HepG2 (cell line): ENCODE measurements at regions not wholly inside any gene's neighbourhood (a gene's known extent, or its start where the extent isn't known, plus 50 kb on each side); places are given as distances from the start of the nearest gene placed in this dataset.

Experiments
- ATAC-seq: fragments of 200-7000 bp; cut with Tn5 transposase; 3 replicates; pipeline ENCODE4 v1.9.1; 2020; ENCODE audit warnings: mild to moderate bottlenecking, moderate library complexity
- BruUV-seq: library from RNA; stranded (reverse); fragments of 400-500 nt; replicated peaks from 2 replicates; lab custom pipeline; 2021; lab: Mats Ljungman, UMichigan
- CTCF ChIA-PET: fragments of 300-600 bp; formaldehyde crosslinking; extraction: SDS; loops from one replicate; lab custom pipeline; 2021; ENCODE audit warnings: low total read pairs, inconsistent platforms, low intra/inter-chr PET ratio; lab: Yijun Ruan, JAX
- POLR2A ChIA-PET: fragments of 350-600 bp; sonication (Branson Sonifier 250); formaldehyde crosslinking; loops from one replicate; lab custom pipeline; 2020; ENCODE audit warnings: antibody characterized with exemption, inconsistent platforms; lab: Yijun Ruan, JAX
- DNase-seq: peaks from one replicate; pipeline ENCODE4 v3.0.0-alpha.2; 2015; ENCODE audit warnings: low spot score
- FAIRE-seq: peaks from 3 replicates; lab custom pipeline; 2011; peaks lifted over from hg19 to GRCh38; lab: Jason Lieb, UNC
- H2AFZ ChIP-seq: one replicate; pipeline ENCODE4 v1.6.1; 2011; ENCODE audit warnings: low read length, inconsistent platforms
- H3K27ac ChIP-seq: fragments of 300-600 bp; 3 replicates; pipeline ENCODE4 v1.8.0; 2011; ENCODE audit warnings: mixed run types, mild to moderate bottlenecking, mixed read lengths, low read length, inconsistent platforms; ENCODE audit not compliant: insufficient read depth; ENCODE audit errors: extremely low read length
- H3K27me3 ChIP-seq, 2 experiments: fragments of 200-600 bp in 1 of 2; 2 replicates in 1 of 2; 3 replicates in 1 of 2; pipeline versions ENCODE4 v1.6.0 to v1.8.0; 2011; ENCODE audit warnings: low read length in 2 of 2, mild to moderate bottlenecking in 2 of 2, moderate library complexity in 2 of 2, inconsistent platforms in 1 of 2; ENCODE audit not compliant: insufficient read depth in 2 of 2, control insufficient read depth in 1 of 2
- H3K36me3 ChIP-seq, 2 experiments: fragments of 200-600 bp in 1 of 2; replicated peaks in 1 of 2; 2 replicates in 1 of 2; 3 replicates in 1 of 2; pipeline versions ENCODE4 v1.5.1 to v1.8.0; 2011; ENCODE audit warnings: low read length in 2 of 2, inconsistent platforms in 1 of 2; ENCODE audit not compliant: insufficient read depth in 2 of 2, control insufficient read depth in 1 of 2
- H3K4me1 ChIP-seq: 2 replicates; pipeline ENCODE4 v1.5.1; 2012; ENCODE audit warnings: low read length, inconsistent platforms; ENCODE audit not compliant: insufficient read depth
- H3K4me2 ChIP-seq: 2 replicates; pipeline ENCODE4 v1.6.0; 2011; ENCODE audit warnings: low read depth, low read length, inconsistent platforms
- H3K4me3 ChIP-seq, 3 experiments: fragments of 200-600 bp in 1 of 3; sonication (generic), shearing (Covaris generic) in 1 of 3; replicated peaks in 1 of 3; 2 replicates each; pipeline ENCODE4 v1.5.1; 2011 to 2016; ENCODE audit warnings: low read length in 3 of 3, inconsistent platforms in 2 of 3, low read depth in 2 of 3, mild to moderate bottlenecking in 2 of 3, control low read depth in 1 of 3, mixed read lengths in 1 of 3; ENCODE audit not compliant: insufficient read depth in 1 of 3
- H3K79me2 ChIP-seq: one replicate; pipeline ENCODE4 v1.6.1; 2011; ENCODE audit warnings: low read length, inconsistent platforms; ENCODE audit not compliant: insufficient read depth
- H3K9ac ChIP-seq: 2 replicates; pipeline ENCODE4 v1.6.0; 2011; ENCODE audit warnings: mild to moderate bottlenecking, low read depth, low read length, inconsistent platforms; ENCODE audit not compliant: insufficient read depth
- H3K9me3 ChIP-seq: 2 replicates; pipeline ENCODE4 v1.5.1; 2012; ENCODE audit warnings: mild to moderate bottlenecking, low read length
- H4K20me1 ChIP-seq: 2 replicates; pipeline ENCODE4 v1.6.0; 2011; ENCODE audit warnings: inconsistent platforms, mild to moderate bottlenecking, low read length, moderate library complexity; ENCODE audit not compliant: insufficient read depth
- BORCS8-MEF2B ChIP-seq: sonication (generic); formaldehyde crosslinking; IDR thresholded peaks from 2 replicates; pipeline ENCODE4 v1.8.0; 2022; ENCODE audit warnings: mild to moderate bottlenecking, missing genetic modification reagents
- MNT ChIP-seq: fragments of 450-650 bp; IDR thresholded peaks from 2 replicates; pipeline ENCODE4 v1.6.1; 2016
- NFKB2 ChIP-seq: sonication (generic); formaldehyde crosslinking; IDR thresholded peaks from 2 replicates; pipeline ENCODE4 v1.4.0; 2020; ENCODE audit warnings: missing genetic modification reagents, borderline replicate concordance
- PATZ1 ChIP-seq: sonication (generic); formaldehyde crosslinking; IDR thresholded peaks from 2 replicates; pipeline ENCODE4 v1.4.0; 2020; ENCODE audit warnings: missing genetic modification reagents
- REL ChIP-seq: sonication (generic); formaldehyde crosslinking; conservative IDR thresholded peaks from 2 replicates; pipeline ENCODE4 v1.8.0; 2022; ENCODE audit warnings: mild to moderate bottlenecking, missing genetic modification reagents, moderate library complexity
- SALL2 ChIP-seq: sonication (generic); formaldehyde crosslinking; IDR thresholded peaks from 2 replicates; pipeline ENCODE4 v1.8.1; 2023; ENCODE audit warnings: mild to moderate bottlenecking, missing genetic modification reagents, inconsistent platforms
- SRSF4 ChIP-seq: fragments of 200-400 bp; formaldehyde crosslinking; IDR thresholded peaks from one replicate; pipeline ENCODE4 v1.6.1; 2018; ENCODE audit warnings: mild to moderate bottlenecking, low read depth, low read length, moderate library complexity; ENCODE audit not compliant: poor library complexity, severe bottlenecking
- ZNF232 ChIP-seq: sonication (generic); formaldehyde crosslinking; IDR thresholded peaks from 2 replicates; pipeline ENCODE4 v1.4.0; 2020; ENCODE audit warnings: missing genetic modification reagents, borderline replicate concordance
- ZNF234 ChIP-seq: sonication (generic); formaldehyde crosslinking; conservative IDR thresholded peaks from 2 replicates; pipeline ENCODE4 v1.5.1; 2020; ENCODE audit warnings: mild to moderate bottlenecking, missing genetic modification reagents
- ZNF256 ChIP-seq: sonication (generic); formaldehyde crosslinking; conservative IDR thresholded peaks from 2 replicates; pipeline ENCODE4 v1.4.0; 2020; ENCODE audit warnings: missing genetic modification reagents
- ZNF326 ChIP-seq: sonication (generic); formaldehyde crosslinking; IDR thresholded peaks from 2 replicates; pipeline ENCODE4 v1.4.0; 2020; ENCODE audit warnings: missing genetic modification reagents, borderline replicate concordance
- ZNF414 ChIP-seq: sonication (generic); formaldehyde crosslinking; IDR thresholded peaks from 2 replicates; pipeline ENCODE4 v1.5.0; 2020; ENCODE audit warnings: missing genetic modification reagents
- ZNF468 ChIP-seq: sonication (generic); formaldehyde crosslinking; IDR thresholded peaks from 2 replicates; pipeline ENCODE4 v1.8.0; 2022; ENCODE audit warnings: mild to moderate bottlenecking, moderate library complexity, missing genetic modification reagents
- WGBS: methylation state at CpG from one replicate; pipeline ENCODE4 v1.1.6; 2017; ENCODE audit warnings: low lambda C conversion rate; 5-methylcytosine and 5-hydroxymethylcytosine counted together
- in situ Hi-C: cut with HindIII; loops from 2 replicates; pipeline ENCODE4 v1.10.0; 2017; ENCODE audit warnings: low pct_unique_long_range_greater_than_20kb; ENCODE audit not compliant: extremely low pct_ligation_motif_present
- intact Hi-C: fragments of 100-400 bp; cut with micrococcal nuclease; formaldehyde crosslinking; loops from one replicate; pipeline ENCODE4 v1.10.0; 2022; ENCODE audit not compliant: unreplicated experiment
- TF ChIP-seq, protein P1 (sequence below): IDR thresholded peaks from 2 replicates; pipeline ENCODE4 v1.6.1; 2016; ENCODE audit warnings: missing genetic modification reagents, missing compliant biosample characterization

GRCh38 chr20:24081077-24081476, 92.5 kb upstream of the GGTLC1 start:
- ChIA-PET POLR2A (no interaction called here), CTCF (no interaction called here)
- Histone ChIP-seq H3K9ac (no peak overlapping the region), H4K20me1 (no peaks in the 10 kb centered on the region), H3K36me3 (no peaks in the 10 kb centered on the region), H3K9me3 (no peaks in the 10 kb centered on the region), H3K4me3 (no peak overlapping the region), H3K79me2 (no peaks in the 10 kb centered on the region), H3K27me3 (peaks cover 0 to 2% of the 10 kb centered on the region in 2 experiments; a peak in 1 of 5 replicates), H3K4me1 (no peaks in the 10 kb centered on the region), H3K27ac (no peak overlapping the region)
- 24% methylated on average over 6 of the region's 6 CpGs for WGBS
- ATAC-seq: no peak
- in situ Hi-C loops: no loop called here
- BruUV-seq: no TSS peak
- intact Hi-C loops: no loop called here
- FAIRE-seq: no peak
- TF ChIP-seq MNT (no peak), ZNF326 (no peak)
- TF ChIP-seq, all 625 proteins: peak for 0
- DNase-seq: no peak
- H3K4me2 ChIP-seq: no peak overlapping the region
- H2AFZ ChIP-seq: no peak overlapping the region

- no TSS peak for BruUV-seq
- Histone ChIP-seq H2AFZ (no peak overlapping the region), H3K36me3 (no peaks in the 10 kb centered on the region), H3K4me3 (no peak overlapping the region), H3K27ac (no peak overlapping the region), H3K79me2 (no peaks in the 10 kb centered on the region), H3K9ac (no peak overlapping the region), H3K4me1 (no peaks in the 10 kb centered on the region), H3K27me3 (peaks cover 0 to 2% of the 10 kb centered on the region in 2 experiments; a peak in 1 of 5 replicates), H3K9me3 (no peaks in the 10 kb centered on the region), H4K20me1 (no peaks in the 10 kb centered on the region), H3K4me2 (no peak overlapping the region)
- in situ Hi-C loops (no loop called here), intact Hi-C loops (no loop called here)
- 31% methylated on average over 7 of the region's 7 CpGs for WGBS
- ATAC-seq: no peak
- no peak for DNase-seq
- ChIA-PET CTCF (no interaction called here), POLR2A (no interaction called here)
- FAIRE-seq: no peak
- TF ChIP-seq ZNF256 (CRISPR knock-in tag): no peak
- TF ChIP-seq ZNF468 (CRISPR knock-in tag): no peak
- no peak for TF ChIP-seq BORCS8-MEF2B (CRISPR knock-in tag)
- TF ChIP-seq SRSF4: no peak
- TF ChIP-seq, protein P1, sequence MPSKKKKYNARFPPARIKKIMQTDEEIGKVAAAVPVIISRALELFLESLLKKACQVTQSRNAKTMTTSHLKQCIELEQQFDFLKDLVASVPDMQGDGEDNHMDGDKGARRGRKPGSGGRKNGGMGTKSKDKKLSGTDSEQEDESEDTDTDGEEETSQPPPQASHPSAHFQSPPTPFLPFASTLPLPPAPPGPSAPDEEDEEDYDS (CRISPR knock-in tag): no peak
- TF ChIP-seq ZNF232 (CRISPR knock-in tag): no peak
- no peak for TF ChIP-seq ZNF414 (CRISPR knock-in tag)
- no peak for TF ChIP-seq SALL2 (CRISPR knock-in tag)
- TF ChIP-seq PATZ1 (CRISPR knock-in tag): no peak
- no peak for TF ChIP-seq REL (CRISPR knock-in tag)
- no peak for TF ChIP-seq NFKB2 (CRISPR knock-in tag)
- no peak for TF ChIP-seq ZNF234 (CRISPR knock-in tag)
Measured at GRCh38 chr20:24079661-24080412, 91.3 kb upstream of the GGTLC1 start.
